ENCODE measurements at regions not wholly inside any gene's neighbourhood (a gene's known extent, or its start where the extent isn't known, plus 50 kb on each side); places are given as distances from the start of the nearest gene placed in this dataset.

GRCh38 chr2:63669596-63669995 lies 80.8 kb downstream of the MDH1 start:
- TF ChIP-seq CTCF (IDR thresholded peaks at IDR 0.05), result no peak
- TF ChIP-seq POLR2A (IDR thresholded peaks at IDR 0.05), result no peak
- no peak for TF ChIP-seq EP300 (IDR thresholded peaks at IDR 0.05)
- TF ChIP-seq POLR2AphosphoS5 (IDR thresholded peaks at IDR 0.05), result no peak

Measured in gastroesophageal sphincter (tissue), 3 donors.